Activated naive CD4-positive, alpha-beta T cell treated with anti-CD3 and anti-CD28 coated beads, Interleukin-2, amount 50 U/mL, for 24 hours (primary cell): ENCODE measurements at regions not wholly inside any gene's neighbourhood (a gene's known extent, or its start where the extent isn't known, plus 50 kb on each side); places are given as distances from the start of the nearest gene placed in this dataset.
"Not testable (repeated sequence)": the region's sequence is repeated elsewhere in the genome, so short reads cannot be mapped to it uniquely, and the experiment has no call there.

Experiments
- H3K27ac Mint-ChIP-seq: one replicate; pipeline ENCODE4 v1.8.0; 2021; ENCODE audit warnings: mild to moderate bottlenecking, mixed read lengths
- H3K27me3 Mint-ChIP-seq: one replicate; pipeline ENCODE4 v1.8.0; 2021; ENCODE audit warnings: mixed read lengths
- H3K36me3 Mint-ChIP-seq: one replicate; pipeline ENCODE4 v1.8.0; 2021; ENCODE audit warnings: mixed read lengths
- H3K4me1 Mint-ChIP-seq: one replicate; pipeline ENCODE4 v1.8.0; 2021; ENCODE audit warnings: mixed read lengths
- H3K4me3 Mint-ChIP-seq: one replicate; pipeline ENCODE4 v1.8.0; 2021; ENCODE audit warnings: mild to moderate bottlenecking, mixed read lengths
- H3K9me3 Mint-ChIP-seq: one replicate; pipeline ENCODE4 v1.8.0; 2021; ENCODE audit warnings: mixed read lengths

DNA sequence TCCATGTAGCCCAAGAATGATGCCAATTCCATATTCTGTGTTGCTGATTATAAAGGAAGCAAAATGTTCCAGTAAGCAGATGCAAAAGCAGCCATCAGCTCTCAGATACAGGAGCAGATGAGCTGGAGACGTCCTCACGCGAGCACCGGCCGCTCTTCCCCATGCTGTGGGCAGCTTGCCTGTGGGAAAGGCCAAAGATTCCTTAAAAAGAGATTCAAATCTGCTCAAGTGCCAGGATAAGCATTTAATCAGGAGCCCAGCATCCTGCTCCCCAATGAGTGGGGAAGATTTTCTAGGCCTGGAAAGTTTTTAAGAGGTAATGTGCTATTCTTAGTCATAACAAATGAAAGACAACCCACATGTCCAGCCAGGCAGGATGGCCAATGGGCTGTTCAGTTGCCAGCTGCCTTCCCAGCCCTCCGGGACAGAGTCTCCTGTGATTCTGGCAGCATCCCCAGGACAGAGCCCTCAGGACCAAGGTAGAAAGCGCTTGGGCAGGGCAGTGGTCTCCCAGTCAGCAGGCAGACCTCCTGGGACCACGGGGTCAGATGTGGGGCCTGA lies 108.2 kb upstream of the TMPRSS2 start:
- H3K4me1 Mint-ChIP-seq = no peaks in the 10 kb centered on the region
- no peak overlapping the region for H3K27ac Mint-ChIP-seq
- no peaks in the 10 kb centered on the region for H3K9me3 Mint-ChIP-seq
- H3K4me3 Mint-ChIP-seq = no peak overlapping the region
- peaks cover 6% of the 10 kb centered on the region for H3K27me3 Mint-ChIP-seq
- no peaks in the 10 kb centered on the region for H3K36me3 Mint-ChIP-seq

DNA sequence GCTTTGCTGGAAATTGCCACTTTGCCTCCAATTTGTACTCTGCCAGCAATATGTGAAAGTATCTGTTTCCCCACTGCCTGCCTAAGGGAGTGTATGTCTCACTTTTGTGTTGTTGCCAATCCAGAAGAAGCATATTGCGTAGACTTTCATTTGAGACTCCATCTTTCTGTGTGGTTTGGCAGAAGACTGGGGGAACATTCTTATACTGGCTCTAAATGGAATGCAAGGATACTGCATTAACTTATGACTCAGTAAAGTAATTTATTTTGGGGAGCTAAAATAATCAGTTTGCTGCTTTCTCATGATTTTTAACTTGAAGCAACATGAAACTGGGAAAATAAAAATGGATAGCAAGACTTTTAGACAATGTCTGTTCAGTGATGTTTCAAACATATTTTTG lies 107.7 kb upstream of the TMPRSS2 start:
- H3K36me3 Mint-ChIP-seq = no peaks in the 10 kb centered on the region
- no peak overlapping the region for H3K27ac Mint-ChIP-seq
- no peaks in the 10 kb centered on the region for H3K9me3 Mint-ChIP-seq
- no peak overlapping the region for H3K4me3 Mint-ChIP-seq
- peaks cover 6% of the 10 kb centered on the region for H3K27me3 Mint-ChIP-seq
- no peaks in the 10 kb centered on the region for H3K4me1 Mint-ChIP-seq

DNA sequence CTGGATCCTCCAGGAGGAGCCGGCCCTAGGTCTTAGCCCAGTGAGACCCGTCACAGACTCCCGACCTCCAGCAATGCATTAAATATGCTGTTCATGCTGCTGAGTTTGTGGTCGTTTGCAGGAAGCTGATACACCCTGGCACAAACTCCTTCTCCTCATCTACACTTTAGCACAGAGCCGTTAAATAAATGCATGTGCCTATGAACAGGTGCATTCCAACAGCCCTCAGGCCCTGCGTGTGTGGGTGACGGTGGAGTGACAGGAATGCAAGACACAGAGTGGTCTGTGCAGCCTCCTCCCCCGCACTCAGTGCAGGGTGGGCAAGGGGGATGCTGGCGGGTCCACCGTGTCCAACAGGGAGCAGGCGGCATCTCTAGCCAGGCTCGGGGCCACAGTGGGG lies 106.6 kb upstream of the TMPRSS2 start:
- no peak overlapping the region for H3K4me3 Mint-ChIP-seq
- no peak overlapping the region for H3K27ac Mint-ChIP-seq
- H3K9me3 Mint-ChIP-seq = no peaks in the 10 kb centered on the region
- H3K36me3 Mint-ChIP-seq = no peaks in the 10 kb centered on the region
- no peaks in the 10 kb centered on the region for H3K4me1 Mint-ChIP-seq
- peaks cover 9% of the 10 kb centered on the region for H3K27me3 Mint-ChIP-seq

DNA sequence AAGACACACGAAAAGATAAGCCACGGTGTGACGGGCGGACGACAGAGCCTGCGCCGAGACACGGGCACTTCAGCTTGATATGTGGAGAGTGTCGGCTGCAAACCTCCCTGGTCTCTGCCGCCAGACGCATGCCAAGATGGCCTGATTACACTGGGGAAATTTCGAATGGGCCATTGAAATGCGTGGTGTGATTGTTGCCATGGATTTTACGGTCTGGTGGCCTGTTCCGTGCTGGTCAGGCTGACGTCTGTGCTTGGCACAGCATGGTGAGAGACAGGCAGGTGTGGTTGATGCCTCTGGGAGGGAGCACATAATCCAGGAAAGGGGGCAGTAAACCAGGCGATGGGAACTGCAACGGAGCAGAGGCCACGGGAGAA lies 105.6 kb upstream of the TMPRSS2 start:
- Mint-ChIP-seq H3K4me3 (no peak overlapping the region), H3K9me3 (no peaks in the 10 kb centered on the region), H3K4me1 (no peaks in the 10 kb centered on the region), H3K36me3 (no peaks in the 10 kb centered on the region), H3K27me3 (peaks cover 14% of the 10 kb centered on the region), H3K27ac (no peak overlapping the region)

DNA sequence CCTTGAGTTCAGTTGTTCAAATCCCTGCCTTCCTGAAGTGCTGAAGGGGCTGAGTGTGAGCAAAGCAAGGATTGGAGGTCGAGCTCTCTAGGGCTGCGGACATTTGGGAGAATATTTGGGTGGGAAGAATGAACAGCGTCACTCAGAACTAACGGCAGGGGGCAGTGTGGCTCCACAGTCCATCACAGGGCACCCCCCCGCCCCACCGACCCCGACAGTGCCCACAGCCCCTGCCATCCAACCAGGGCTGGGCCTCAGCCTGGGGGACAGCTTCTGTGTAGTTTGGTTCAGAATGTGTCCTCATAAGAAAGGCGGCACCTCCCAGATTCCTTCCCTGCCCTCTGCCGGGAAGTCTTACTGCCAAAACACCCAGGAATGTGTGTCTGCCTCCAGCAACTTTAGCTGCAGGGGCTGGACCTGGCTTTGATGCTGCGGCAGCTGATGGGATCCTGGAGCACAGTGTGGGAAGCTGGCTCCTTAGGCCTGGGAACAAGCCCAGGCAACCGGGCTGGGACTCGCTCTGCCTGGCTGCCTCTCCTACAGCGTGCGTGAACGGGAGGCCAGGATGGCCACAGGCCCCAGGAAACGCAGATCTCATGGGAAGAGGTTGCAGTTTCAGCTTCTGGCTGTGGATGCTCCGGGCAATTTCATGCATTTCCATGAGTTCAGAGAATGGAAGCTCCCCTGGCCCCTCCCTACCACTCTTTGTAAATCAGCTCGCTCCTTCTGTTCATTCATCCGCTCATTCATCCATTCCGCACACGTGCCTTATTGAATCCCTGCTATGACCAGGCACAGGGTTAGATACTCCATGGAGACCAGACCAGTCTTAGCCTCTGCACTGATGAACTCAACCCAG lies 104.9 kb upstream of the TMPRSS2 start:
- H3K27me3 Mint-ChIP-seq = peaks cover 15% of the 10 kb centered on the region
- no peaks in the 10 kb centered on the region for H3K36me3 Mint-ChIP-seq
- no peaks in the 10 kb centered on the region for H3K9me3 Mint-ChIP-seq
- no peak overlapping the region for H3K4me3 Mint-ChIP-seq
- no peaks in the 10 kb centered on the region for H3K4me1 Mint-ChIP-seq
- no peak overlapping the region for H3K27ac Mint-ChIP-seq

DNA sequence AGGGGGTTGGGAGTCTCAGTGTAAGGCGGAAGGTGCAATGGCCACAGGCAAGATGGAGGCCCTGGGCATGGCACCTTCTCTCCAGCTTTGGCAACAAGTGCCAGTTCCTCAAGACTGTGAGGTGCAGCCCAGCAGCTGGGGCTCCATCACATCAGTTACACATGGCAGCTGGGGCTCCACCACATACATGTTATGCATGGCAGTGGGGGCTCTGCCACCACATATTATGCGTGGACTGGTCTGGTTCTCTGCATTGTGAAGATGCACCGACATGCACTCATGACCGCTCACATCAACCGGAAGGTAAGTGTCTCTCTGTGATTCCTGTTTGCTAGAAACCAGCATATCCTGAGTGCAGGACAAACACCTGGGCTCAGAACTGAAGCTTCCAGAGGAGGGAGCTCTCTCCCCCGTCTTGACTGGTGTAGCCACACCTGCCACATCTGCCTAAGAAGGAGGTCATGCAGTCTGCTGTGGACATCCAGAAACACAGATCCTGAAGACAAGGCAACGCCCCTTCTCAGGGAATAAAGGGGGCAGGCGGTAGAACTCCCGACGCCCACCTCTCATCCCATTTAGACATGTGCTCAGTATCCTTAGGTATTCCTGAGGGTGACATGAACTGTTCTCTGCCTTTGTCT lies 104.1 kb upstream of the TMPRSS2 start:
- Mint-ChIP-seq H3K9me3 (no peaks in the 10 kb centered on the region), H3K4me3 (no peak overlapping the region), H3K4me1 (no peaks in the 10 kb centered on the region), H3K36me3 (no peaks in the 10 kb centered on the region), H3K27me3 (peaks cover 16% of the 10 kb centered on the region), H3K27ac (no peak overlapping the region)

DNA sequence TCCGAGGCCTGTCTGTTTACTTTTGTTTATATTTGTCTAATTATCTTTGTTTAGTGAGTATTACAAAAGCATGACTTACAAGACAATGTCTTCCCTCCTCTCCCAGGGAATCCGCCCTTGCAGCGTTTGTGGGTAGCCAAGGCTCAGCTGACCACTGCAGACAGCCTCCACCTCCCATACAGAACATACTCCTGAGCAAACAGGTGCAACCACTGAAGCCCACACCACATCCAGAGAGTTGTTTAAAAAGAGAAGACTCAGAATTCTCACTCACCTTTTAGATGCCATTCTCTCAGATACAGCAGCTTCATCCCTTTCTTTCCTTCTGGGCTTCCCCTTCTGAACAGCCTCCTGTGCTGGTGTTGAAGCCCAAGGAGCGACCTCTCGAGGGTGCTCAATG lies 103.5 kb upstream of the TMPRSS2 start:
- H3K9me3 Mint-ChIP-seq = no peaks in the 10 kb centered on the region
- H3K4me3 Mint-ChIP-seq = no peak overlapping the region
- H3K27ac Mint-ChIP-seq = no peak overlapping the region
- H3K36me3 Mint-ChIP-seq = no peaks in the 10 kb centered on the region
- H3K27me3 Mint-ChIP-seq = peaks cover 18% of the 10 kb centered on the region
- no peaks in the 10 kb centered on the region for H3K4me1 Mint-ChIP-seq

DNA sequence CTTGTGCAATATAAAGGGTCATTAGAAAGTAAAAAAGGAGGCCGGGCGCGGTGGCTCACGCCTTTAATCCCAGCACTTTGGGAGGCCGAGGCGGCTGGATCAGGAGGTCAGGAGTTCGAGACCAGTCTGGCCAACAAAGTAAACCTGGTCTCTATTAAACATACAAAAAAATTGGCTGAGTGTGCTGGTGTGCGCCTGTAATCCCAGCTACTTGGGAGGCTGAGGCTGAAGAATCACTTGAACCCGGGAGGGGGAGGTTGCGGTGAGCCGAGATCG lies 102.8 kb upstream of the TMPRSS2 start:
- not testable (repeated sequence) for H3K27ac Mint-ChIP-seq
- H3K27me3 Mint-ChIP-seq = peaks cover 20% of the 10 kb centered on the region

DNA sequence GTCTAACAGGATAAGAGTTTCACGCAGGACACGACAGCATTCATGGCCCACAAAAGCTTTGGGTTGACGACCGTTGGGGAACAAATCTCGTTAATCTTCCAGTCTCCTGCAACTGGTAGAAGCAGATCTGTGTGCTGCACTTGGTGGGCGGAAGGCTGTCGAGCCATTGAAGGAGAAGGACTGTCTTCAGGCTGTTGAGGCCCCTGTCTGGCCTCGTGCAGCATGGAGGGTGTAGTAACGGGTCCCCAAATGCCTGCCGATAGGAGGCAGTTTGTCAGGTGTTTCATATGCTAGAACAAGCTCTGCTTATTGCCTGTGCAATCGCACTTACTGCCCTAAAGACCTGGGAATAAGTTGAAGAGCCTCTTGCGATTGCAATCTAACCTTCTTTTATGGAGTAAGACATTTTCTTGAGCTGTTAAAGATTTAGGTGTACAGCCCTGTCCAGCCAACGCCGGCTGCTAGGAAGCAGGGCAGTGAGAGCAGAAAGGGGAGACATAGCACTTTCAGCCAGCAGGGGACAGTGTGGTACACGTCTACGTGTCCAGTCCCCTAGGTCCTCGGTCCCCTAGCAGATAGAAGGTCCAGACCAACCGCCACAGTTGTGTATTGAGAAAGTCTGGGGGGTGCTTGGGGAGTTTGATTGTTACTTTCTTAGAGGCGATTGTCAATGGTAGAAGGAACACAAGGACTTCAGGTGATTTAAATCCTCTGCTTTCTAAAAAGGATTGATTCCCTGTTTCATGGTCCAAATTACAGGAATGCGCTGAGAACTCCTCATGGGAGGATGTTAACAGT lies 102.3 kb upstream of the TMPRSS2 start:
- Mint-ChIP-seq H3K4me1 (no peaks in the 10 kb centered on the region), H3K27me3 (peaks cover 20% of the 10 kb centered on the region), H3K27ac (no peak overlapping the region), H3K4me3 (no peak overlapping the region), H3K9me3 (no peaks in the 10 kb centered on the region), H3K36me3 (no peaks in the 10 kb centered on the region)

More for the DNA sequence above, 102.8 kb upstream of the TMPRSS2 start:
- H3K4me1 Mint-ChIP-seq, H3K9me3 Mint-ChIP-seq, H3K4me3 Mint-ChIP-seq, H3K36me3 Mint-ChIP-seq: not testable (repeated sequence)

DNA sequence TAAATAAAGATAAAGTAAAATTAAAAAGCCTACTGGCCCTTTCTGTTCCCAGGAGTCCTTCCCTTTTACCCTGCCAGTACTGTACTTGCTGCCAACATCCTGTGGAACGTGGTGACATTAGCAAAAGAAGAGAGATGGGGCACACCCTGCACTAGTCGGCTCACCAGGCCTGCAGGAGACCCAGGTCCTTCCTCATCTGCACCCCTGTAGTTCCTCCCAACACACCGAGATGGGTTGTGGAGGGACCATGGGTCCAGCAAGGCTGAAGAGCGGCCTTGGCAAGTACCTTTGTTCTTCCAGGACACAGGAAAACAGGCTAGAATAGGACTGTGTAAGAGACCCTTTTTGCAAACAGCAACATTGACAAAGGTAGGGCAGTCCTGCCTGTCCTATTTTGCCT lies 98.7 kb upstream of the TMPRSS2 start:
- H3K27ac Mint-ChIP-seq = no peak overlapping the region
- H3K27me3 Mint-ChIP-seq = peaks cover 18% of the 10 kb centered on the region
- H3K4me3 Mint-ChIP-seq = no peak overlapping the region
- H3K36me3 Mint-ChIP-seq = no peaks in the 10 kb centered on the region
- no peaks in the 10 kb centered on the region for H3K4me1 Mint-ChIP-seq
- no peaks in the 10 kb centered on the region for H3K9me3 Mint-ChIP-seq

DNA sequence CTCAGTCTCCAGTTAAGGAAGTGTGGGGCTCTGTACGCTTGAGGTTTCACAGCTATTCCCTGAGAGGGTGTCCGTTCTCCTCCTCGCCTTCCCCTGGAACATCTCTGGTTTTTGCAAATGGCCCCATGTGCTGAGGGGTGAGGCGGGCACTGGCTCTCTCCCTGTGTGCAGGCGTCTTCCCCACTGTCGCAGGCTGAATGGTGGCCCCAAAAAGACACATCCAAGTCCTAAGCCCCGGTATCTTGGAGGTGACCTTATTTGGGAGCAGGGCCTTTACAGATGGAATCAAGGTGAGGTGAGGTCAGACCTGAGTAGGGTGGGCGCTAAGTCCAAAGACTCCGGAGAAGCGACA lies 98.0 kb upstream of the TMPRSS2 start:
- Mint-ChIP-seq H3K27ac (no peak overlapping the region), H3K36me3 (no peaks in the 10 kb centered on the region), H3K27me3 (peaks cover 17% of the 10 kb centered on the region), H3K9me3 (no peaks in the 10 kb centered on the region), H3K4me3 (no peak overlapping the region), H3K4me1 (no peaks in the 10 kb centered on the region)

DNA sequence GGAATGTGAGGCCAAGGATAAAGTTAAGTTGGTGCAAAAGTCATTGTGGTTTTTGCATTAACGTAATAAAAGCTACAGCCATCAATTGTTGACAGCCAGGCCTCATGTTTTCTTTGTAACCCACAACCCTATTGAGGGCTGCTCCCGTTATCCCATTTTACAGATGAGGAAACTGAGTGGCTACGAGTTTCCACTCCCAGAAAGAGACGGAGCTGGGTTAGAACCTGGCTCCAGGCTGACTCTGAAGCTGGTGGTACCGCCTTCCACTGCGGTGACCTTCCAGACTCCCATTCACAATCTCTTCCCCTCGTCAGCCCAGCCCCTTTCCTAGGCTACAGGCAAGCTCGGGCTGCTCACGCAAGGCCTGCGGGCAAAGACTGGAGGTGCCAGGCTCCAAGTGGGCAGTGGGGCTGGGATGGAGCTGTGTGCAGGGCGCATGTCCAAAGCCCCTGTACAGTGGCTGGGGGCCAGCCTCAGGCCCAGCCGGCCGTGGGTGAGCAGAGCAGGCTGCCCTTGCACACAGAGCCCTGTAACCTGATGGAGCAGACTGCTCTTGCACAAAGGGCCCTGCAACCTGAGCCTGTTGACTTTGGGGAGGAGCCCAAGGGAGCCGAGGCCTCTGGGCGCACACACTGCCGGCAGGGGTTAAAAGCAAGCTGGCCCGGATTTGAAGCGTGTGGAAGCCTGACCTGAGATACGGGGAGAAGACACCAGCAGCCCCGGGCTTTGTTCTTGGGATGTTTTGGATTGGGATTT lies 97.4 kb upstream of the TMPRSS2 start:
- Mint-ChIP-seq H3K4me1 (no peaks in the 10 kb centered on the region), H3K27me3 (peaks cover 17% of the 10 kb centered on the region), H3K4me3 (no peak overlapping the region), H3K27ac (no peak overlapping the region), H3K36me3 (no peaks in the 10 kb centered on the region), H3K9me3 (no peaks in the 10 kb centered on the region)

DNA sequence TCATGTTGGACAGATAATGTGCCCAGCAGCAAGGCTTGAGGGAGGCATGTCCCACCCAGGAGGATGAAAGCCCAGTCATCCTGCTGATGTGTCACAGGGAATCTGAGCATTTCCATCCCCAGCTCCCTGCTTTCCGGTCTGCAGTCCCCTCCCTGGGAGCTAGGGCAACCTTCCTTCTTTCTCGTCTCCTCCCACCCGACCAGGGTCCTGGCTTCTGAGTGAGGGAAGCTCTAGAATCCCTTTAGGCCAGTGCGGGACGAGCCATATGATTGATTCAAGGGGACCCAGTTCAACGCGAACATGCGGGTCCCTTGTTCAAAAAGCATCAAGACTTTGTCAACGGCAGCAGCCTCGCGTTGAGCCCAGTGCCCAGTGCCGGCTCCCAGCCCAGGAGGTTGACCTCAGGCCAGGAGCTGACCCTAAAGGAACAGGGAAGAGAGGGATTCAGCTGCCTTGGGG lies 96.7 kb upstream of the TMPRSS2 start:
- Mint-ChIP-seq H3K36me3 (no peaks in the 10 kb centered on the region), H3K27me3 (peaks cover 15% of the 10 kb centered on the region), H3K27ac (no peak overlapping the region)

DNA sequence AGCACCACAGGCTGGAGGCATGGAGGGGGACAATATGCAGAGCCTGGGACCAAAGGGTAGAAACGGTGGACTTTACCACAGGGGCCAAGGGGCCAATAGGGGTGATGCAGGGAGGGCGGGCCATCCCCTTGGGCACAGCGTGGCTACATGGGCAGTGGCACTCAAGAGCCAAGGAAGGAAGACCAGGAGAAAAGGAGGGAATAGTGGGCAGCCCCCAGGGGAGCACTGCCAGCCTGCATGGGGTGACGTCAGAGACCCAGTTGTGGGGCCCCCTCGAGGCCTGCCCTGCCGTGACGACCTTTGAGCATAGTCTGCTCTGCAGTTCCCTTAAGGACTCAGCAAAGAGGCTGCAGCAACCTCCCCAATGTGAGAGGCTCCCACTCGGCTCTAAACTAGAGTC lies 95.5 kb upstream of the TMPRSS2 start:
- Mint-ChIP-seq H3K27ac (no peak overlapping the region), H3K4me1 (no peaks in the 10 kb centered on the region), H3K4me3 (no peak overlapping the region), H3K27me3 (peaks cover 9% of the 10 kb centered on the region), H3K36me3 (no peaks in the 10 kb centered on the region), H3K9me3 (no peaks in the 10 kb centered on the region)

More for the DNA sequence above, 96.7 kb upstream of the TMPRSS2 start:
- Mint-ChIP-seq H3K4me1 (no peaks in the 10 kb centered on the region), H3K4me3 (no peak overlapping the region), H3K9me3 (no peaks in the 10 kb centered on the region)

DNA sequence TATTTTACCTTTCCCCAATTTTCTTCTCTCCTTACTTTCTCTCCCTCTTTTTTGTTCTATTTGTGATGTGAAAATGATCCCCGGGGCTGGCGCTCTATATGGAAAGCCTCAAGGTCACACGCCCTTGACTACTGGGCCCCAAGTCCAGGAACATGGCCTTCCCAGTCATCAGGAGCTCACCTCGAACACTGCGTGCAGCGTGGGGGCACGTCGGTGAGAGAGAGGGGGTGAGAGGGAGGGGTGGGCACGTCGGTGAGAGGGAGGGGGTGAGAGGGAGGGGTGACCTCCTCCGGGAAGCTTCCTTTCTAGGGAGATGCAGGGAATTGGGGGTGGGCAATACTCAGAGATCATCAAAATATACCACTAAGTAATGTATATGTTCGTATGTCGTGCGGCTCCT lies 94.6 kb upstream of the TMPRSS2 start:
- H3K4me3 Mint-ChIP-seq = no peak overlapping the region

More for the DNA sequence above, 94.6 kb upstream of the TMPRSS2 start:
- H3K36me3 Mint-ChIP-seq = no peaks in the 10 kb centered on the region
- H3K4me1 Mint-ChIP-seq = no peaks in the 10 kb centered on the region
- no peaks in the 10 kb centered on the region for H3K9me3 Mint-ChIP-seq
- H3K27ac Mint-ChIP-seq = no peak overlapping the region
- H3K27me3 Mint-ChIP-seq = peaks cover 8% of the 10 kb centered on the region
